Right lobe of liver (tissue), 6 donors: ENCODE measurements at regions not wholly inside any gene's neighbourhood (a gene's known extent, or its start where the extent isn't known, plus 50 kb on each side); places are given as distances from the start of the nearest gene placed in this dataset.
"Not testable (repeated sequence)": the region's sequence is repeated elsewhere in the genome, so short reads cannot be mapped to it uniquely, and the experiment has no call there.

ENCODE experiments used
- ATAC-seq, 4 donors: fragments of 200-7000 bp; cut with Tn5 transposase; one replicate each; pipeline ENCODE4 v1.9.1; 2020; ENCODE audit warnings: mild to moderate bottlenecking in 4 of 4, moderate library complexity in 4 of 4
- DNase-seq, 3 donors: peaks; one replicate each; pipeline ENCODE4 v3.0.0-alpha.2; 2020
- H3K27ac ChIP-seq, 3 donors: fragments of 200-600 bp; one replicate each; pipeline ENCODE4 v1.8.0; 2022
- H3K27me3 ChIP-seq, 2 donors: fragments of 200-600 bp; one replicate each; pipeline ENCODE4 v1.8.0; 2022
- H3K36me3 ChIP-seq, 4 donors: fragments of 200-600 bp; sonication (generic) in 1 of 4; one replicate each; pipeline versions ENCODE4 v1.5.1 to v1.8.0; 2017 to 2022; ENCODE audit warnings: control low read depth in 1 of 4
- H3K4me1 ChIP-seq, 4 donors: fragments of 200-600 bp; sonication (generic) in 1 of 4; one replicate each; pipeline versions ENCODE4 v1.5.1 to v1.8.0; 2017 to 2022; ENCODE audit warnings: control low read depth in 1 of 4
- H3K4me3 ChIP-seq, 3 donors: fragments of 200-600 bp; one replicate each; pipeline ENCODE4 v1.8.0; 2022
- H3K9me3 ChIP-seq, 4 donors: fragments of 200-600 bp; sonication (generic) in 1 of 4; one replicate each; pipeline versions ENCODE4 v1.5.1 to v1.8.0; 2017 to 2022; ENCODE audit warnings: control low read depth in 1 of 4
- CTCF ChIP-seq, 4 donors: fragments of 200-600 bp in 3 of 4; fragments of 450-650 bp in 1 of 4; IDR thresholded peaks; one replicate each; pipeline versions ENCODE4 v1.5.1 to v1.8.0; 2016 to 2022; ENCODE audit warnings: antibody characterized with exemption in 4 of 4, mild to moderate bottlenecking in 2 of 4
- POLR2A ChIP-seq: fragments of 450-650 bp; IDR thresholded peaks from one replicate; pipeline ENCODE4 v1.6.1; 2017; ENCODE audit warnings: antibody characterized with exemption, mild to moderate bottlenecking
- WGBS: methylation state at CpG from one replicate; pipeline ENCODE4 v1.1.6; 2018; ENCODE audit warnings: low coverage, low lambda C conversion rate; ENCODE audit not compliant: insufficient coverage; ENCODE audit errors: missing lambda C conversion rate; 5-methylcytosine and 5-hydroxymethylcytosine counted together
- intact Hi-C, 2 donors: fragments of 100-400 bp; cut with DNase I; formaldehyde crosslinking; loops; one replicate each; pipeline versions ENCODE4 v1.11.2 to v1.14.1; 2022
- donor health status: DM: no; HTN: yes; CAD: no.
- donor health status: DM: no; HTN: no; CAD: no.
- donor health status: DM: no; HTN: no; CAD: no.
- donor health status: DM: no; HTN: yes; CAD: no.
- donor health status: DM: no; HTN: yes; CAD: no.

DNA sequence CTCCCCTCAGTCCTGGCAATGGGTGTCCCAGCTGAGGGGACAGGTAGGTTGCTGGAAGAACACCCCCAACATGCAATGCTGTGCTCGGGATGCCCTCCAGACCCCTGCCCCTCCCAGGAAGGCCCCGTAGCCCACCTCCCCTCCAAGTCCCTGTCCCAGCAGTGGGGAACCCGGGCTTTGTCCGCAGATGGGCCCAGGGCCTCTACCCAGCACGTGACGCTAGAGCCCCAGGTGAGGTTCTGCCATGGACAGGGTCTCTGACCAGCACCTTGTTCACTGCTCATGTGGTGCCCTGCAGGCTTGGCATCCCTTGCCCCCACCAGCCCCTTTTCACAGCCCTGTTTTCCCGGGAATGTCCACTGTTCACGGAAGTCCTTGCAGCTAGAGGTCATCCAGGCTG is 220.0 kb upstream of the SGCG start:
- no peak overlapping the region for H3K27ac ChIP-seq
- DNase-seq (no peak), ATAC-seq (no peak)
- no peaks in the 10 kb centered on the region for H3K4me1 ChIP-seq
- WGBS = no CpG with 5 or more reads among the region's 8 CpGs
- intact Hi-C loops = no loop called here
- H3K9me3 ChIP-seq = no peaks in the 10 kb centered on the region
- no peaks in the 10 kb centered on the region for H3K36me3 ChIP-seq
- TF ChIP-seq CTCF (IDR thresholded peaks at IDR 0.05) = no peak
- TF ChIP-seq POLR2A = no peak
- H3K4me3 ChIP-seq = no peak overlapping the region
- H3K27me3 ChIP-seq = no peaks in the 10 kb centered on the region

DNA sequence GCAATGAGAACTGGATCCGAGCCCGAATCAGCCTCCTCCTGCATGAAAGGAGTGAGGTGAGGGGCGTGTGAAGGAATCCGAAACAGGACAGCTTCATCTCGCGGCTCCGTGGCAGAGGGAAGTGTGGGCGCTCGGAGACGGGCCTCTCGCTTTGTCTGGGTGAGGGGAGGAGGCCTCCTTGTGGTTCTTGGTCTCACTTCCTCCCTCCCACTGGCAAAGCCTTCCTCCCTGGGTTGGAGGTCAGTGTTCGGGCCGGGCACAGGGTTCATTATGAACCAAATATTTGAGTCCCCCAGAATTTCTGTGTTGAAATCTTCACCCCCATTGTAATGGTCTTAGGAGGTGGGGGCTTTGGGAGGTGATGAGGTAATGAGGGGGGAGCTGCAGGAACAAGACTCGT is 219.4 kb upstream of the SGCG start:
- 63% methylated on average over 3 of the region's 14 CpGs for WGBS
- peak in 2 of 4 donors; percentile 37 to 48 for ATAC-seq
- intact Hi-C loops = not testable (repeated sequence)

DNA sequence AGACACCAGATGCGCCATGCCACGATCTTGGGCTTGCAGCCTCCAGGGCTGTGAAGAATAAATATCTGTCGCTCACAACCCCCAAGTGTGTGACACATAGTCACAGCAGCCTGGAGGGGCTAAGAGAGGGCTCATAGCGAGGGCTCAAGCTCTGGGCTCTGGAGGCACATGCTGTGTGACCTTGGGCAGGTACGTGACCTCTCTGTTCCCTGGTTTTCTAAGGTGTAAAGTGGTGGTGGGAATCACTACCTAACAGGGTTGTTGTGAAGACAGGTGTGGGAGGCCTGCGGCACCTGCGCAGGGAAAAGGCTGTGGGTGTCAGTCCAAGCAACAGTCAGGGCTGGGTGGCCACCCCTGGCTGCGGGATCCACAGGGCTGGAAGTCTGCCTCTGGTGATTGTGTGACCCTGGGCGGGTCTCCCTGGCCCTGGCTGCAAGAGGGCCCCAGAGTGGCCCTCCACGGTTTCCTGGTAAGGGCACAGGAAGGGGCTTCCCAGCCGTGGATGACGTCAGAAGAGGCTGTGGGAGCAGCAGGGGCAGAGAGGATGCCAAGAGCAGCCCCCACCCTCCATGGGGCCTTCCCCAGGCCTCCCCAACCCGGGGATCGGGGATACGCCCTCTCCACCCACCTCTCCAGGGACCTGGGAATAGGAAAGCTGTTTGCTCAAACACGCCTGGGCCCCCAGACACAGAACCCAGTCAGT is 218.8 kb upstream of the SGCG start:
- H3K36me3 ChIP-seq = no peaks in the 10 kb centered on the region
- no peaks in the 10 kb centered on the region for H3K27me3 ChIP-seq
- no peaks in the 10 kb centered on the region for H3K4me1 ChIP-seq
- H3K9me3 ChIP-seq = no peaks in the 10 kb centered on the region
- ATAC-seq = no peak
- no peak for DNase-seq
- no peak overlapping the region for H3K27ac ChIP-seq
- H3K4me3 ChIP-seq = no peak overlapping the region
- 76% methylated on average over 5 of the region's 16 CpGs for WGBS
- TF ChIP-seq CTCF (IDR thresholded peaks at IDR 0.05) = no peak
- no peak for TF ChIP-seq POLR2A
- intact Hi-C loops = no loop called here

More for the DNA sequence above, 219.4 kb upstream of the SGCG start:
- not testable (repeated sequence) for H3K27ac ChIP-seq, H3K36me3 ChIP-seq, H3K9me3 ChIP-seq, H3K27me3 ChIP-seq, H3K4me1 ChIP-seq, H3K4me3 ChIP-seq, DNase-seq

GRCh38 chr13:22963384-22964053 is 217.3 kb upstream of the SGCG start:
- H3K27ac ChIP-seq, H3K36me3 ChIP-seq, intact Hi-C loops, H3K27me3 ChIP-seq, H3K4me1 ChIP-seq, ATAC-seq, DNase-seq, H3K4me3 ChIP-seq, H3K9me3 ChIP-seq: not testable (repeated sequence)
- 55% methylated on average over 8 of the region's 8 CpGs for WGBS

- no peaks in the 10 kb centered on the region for H3K4me1 ChIP-seq
- intact Hi-C loops = no loop called here
- TF ChIP-seq POLR2A = no peak
- no peak for TF ChIP-seq CTCF (IDR thresholded peaks at IDR 0.05)
- H3K9me3 ChIP-seq = no peaks in the 10 kb centered on the region
- DNase-seq (no peak), ATAC-seq (no peak)
- no peaks in the 10 kb centered on the region for H3K36me3 ChIP-seq
- no peak overlapping the region for H3K4me3 ChIP-seq
- no peaks in the 10 kb centered on the region for H3K27me3 ChIP-seq
- WGBS = 100% methylated on average over 1 of the region's 12 CpGs
- H3K27ac ChIP-seq = no peak overlapping the region
These were observed 216.4 kb upstream of the SGCG start for GRCh38 chr13:22964245-22964966.

GRCh38 chr13:22965011-22965857 is 215.5 kb upstream of the SGCG start:
- ATAC-seq, intact Hi-C loops, H3K4me3 ChIP-seq, H3K4me1 ChIP-seq, H3K27ac ChIP-seq, DNase-seq, H3K27me3 ChIP-seq, H3K9me3 ChIP-seq, H3K36me3 ChIP-seq: not testable (repeated sequence)
- 79% methylated on average over 7 of the region's 28 CpGs for WGBS

GRCh38 chr13:22965858-22966239 is 214.9 kb upstream of the SGCG start:
- H3K27ac ChIP-seq, H3K36me3 ChIP-seq, H3K27me3 ChIP-seq, ATAC-seq, H3K4me1 ChIP-seq, H3K4me3 ChIP-seq, intact Hi-C loops, DNase-seq, H3K9me3 ChIP-seq: not testable (repeated sequence)
- WGBS = no CpG with 5 or more reads among the region's 8 CpGs

DNA sequence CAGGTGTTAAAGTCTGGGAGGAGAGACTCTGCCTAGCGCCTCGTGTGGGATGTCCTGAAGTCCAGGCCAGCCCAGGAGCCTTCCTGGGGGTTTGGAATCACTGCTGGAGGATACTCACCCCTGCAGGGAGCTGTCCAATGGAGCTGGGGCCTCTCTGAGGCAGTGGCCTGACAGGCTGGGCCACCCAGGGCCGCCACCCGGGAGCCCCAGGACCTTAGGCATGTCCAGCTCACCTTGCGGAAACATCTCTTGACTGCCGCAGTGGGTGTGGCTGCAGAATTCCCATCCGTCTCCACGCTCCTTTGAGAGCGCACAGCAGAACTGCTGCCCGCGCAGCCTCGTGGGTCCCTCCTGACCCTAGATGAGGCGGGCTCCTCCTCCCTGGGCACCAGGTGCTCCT is 214.0 kb upstream of the SGCG start:
- H3K9me3 ChIP-seq, DNase-seq, H3K4me3 ChIP-seq, intact Hi-C loops, H3K4me1 ChIP-seq, H3K27me3 ChIP-seq, H3K36me3 ChIP-seq, ATAC-seq, H3K27ac ChIP-seq: not testable (repeated sequence)
- 87% methylated on average over 6 of the region's 13 CpGs for WGBS
